ENCODE measurements at regions not wholly inside any gene's neighbourhood (a gene's known extent, or its start where the extent isn't known, plus 50 kb on each side); places are given as distances from the start of the nearest gene placed in this dataset.

DNA sequence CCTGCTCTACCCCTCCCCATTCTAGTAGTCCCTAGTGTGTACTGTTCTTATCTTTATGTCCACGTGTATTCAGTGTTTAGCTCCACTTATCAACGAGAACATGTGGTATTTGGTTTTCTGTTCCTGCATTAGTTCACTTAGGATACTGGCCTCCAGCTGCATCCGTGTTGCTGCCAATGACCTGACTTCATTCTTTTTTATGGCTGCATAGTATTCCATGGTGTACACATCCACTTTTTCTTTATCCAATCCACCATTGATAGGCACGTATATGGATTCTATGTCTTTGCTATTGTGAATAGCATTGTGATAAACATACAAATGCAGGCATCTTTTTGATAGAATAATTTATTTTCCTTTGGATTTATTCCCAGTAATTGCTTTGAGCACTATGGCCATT lies 327.7 kb downstream of the DUSP6 start:
- no peak for TF ChIP-seq CTCF (IDR thresholded peaks at IDR 0.05; ENCODE audit: insufficient read depth, low read length)
- H3K4me3 ChIP-seq (ENCODE audit: low read depth, low read length), result no peak overlapping the region
- no peak for DNase-seq (ENCODE audit: low read depth)

- TF ChIP-seq CTCF (IDR thresholded peaks at IDR 0.05; ENCODE audit: insufficient read depth, low read length), result no peak
- H3K4me3 ChIP-seq (ENCODE audit: low read depth, low read length), result no peak overlapping the region
- no peak for DNase-seq (ENCODE audit: low read depth)
Observed at GRCh38 chr12:89023936-89024335, 328.4 kb downstream of the DUSP6 start.

GRCh38 chr12:89020689-89021088 lies 331.6 kb downstream of the DUSP6 start:
- no peak overlapping the region for H3K4me3 ChIP-seq (ENCODE audit: low read depth, low read length)
- no peak for DNase-seq (ENCODE audit: low read depth)
- no peak for TF ChIP-seq CTCF (IDR thresholded peaks at IDR 0.05; ENCODE audit: insufficient read depth, low read length)

DNA sequence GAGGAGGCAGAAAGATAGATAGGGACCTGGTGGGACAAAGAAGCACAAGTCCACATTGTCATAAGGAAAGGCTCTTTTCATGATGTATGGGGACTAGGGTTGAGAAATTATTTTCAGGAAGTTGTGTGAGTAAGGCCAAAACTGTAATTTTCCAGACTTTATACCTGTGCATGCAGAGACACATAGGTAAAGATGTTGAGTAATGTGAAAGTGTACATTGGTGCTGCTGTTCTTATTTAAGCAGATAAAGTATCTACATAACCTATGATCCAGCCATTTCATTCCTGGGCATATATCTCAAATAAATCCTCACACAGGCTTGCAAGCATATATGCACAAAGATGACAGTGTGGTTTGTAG lies 332.2 kb downstream of the DUSP6 start:
- no peak for TF ChIP-seq CTCF (IDR thresholded peaks at IDR 0.05; ENCODE audit: insufficient read depth, low read length)

GRCh38 chr12:89019439-89020120 lies 332.7 kb downstream of the DUSP6 start:
- H3K4me3 ChIP-seq (ENCODE audit: low read depth, low read length), result peak overlapping the region; percentile 57
- DNase-seq (ENCODE audit: low read depth), result peak; percentile 90
- TF ChIP-seq CTCF (IDR thresholded peaks at IDR 0.05; ENCODE audit: insufficient read depth, low read length), result peak; percentile 93

More for the DNA sequence above, 332.2 kb downstream of the DUSP6 start:
- no peak for DNase-seq (ENCODE audit: low read depth)
- H3K4me3 ChIP-seq (ENCODE audit: low read depth, low read length), result no peak overlapping the region

- peak; percentile 73 for TF ChIP-seq CTCF (IDR thresholded peaks at IDR 0.05; ENCODE audit: insufficient read depth, low read length)
- DNase-seq (ENCODE audit: low read depth), result peak; percentile 85
- peak overlapping the region; percentile 32 for H3K4me3 ChIP-seq (ENCODE audit: low read depth, low read length)
Observed at GRCh38 chr12:89016970-89017778, 335.1 kb downstream of the DUSP6 start.
